Right lobe of liver (tissue), 4 donors: ENCODE measurements at regions not wholly inside any gene's neighbourhood (a gene's known extent, or its start where the extent isn't known, plus 50 kb on each side); places are given as distances from the start of the nearest gene placed in this dataset.

Experiments
- CTCF ChIP-seq, 4 donors: fragments of 200-600 bp in 3 of 4; fragments of 450-650 bp in 1 of 4; IDR thresholded peaks; one replicate each; pipeline versions ENCODE4 v1.5.1 to v1.8.0; 2016 to 2022; ENCODE audit warnings: antibody characterized with exemption in 4 of 4, mild to moderate bottlenecking in 2 of 4
- POLR2A ChIP-seq: fragments of 450-650 bp; IDR thresholded peaks from one replicate; pipeline ENCODE4 v1.6.1; 2017; ENCODE audit warnings: antibody characterized with exemption, mild to moderate bottlenecking
- donor health status: DM: no; HTN: no; CAD: no.
- donor health status: DM: no; HTN: no; CAD: no.
- donor health status: DM: no; HTN: yes; CAD: no.

- TF ChIP-seq CTCF (IDR thresholded peaks at IDR 0.05) = no peak
- TF ChIP-seq POLR2A = no peak
These were observed 87.9 kb upstream of the NKX2-2 start for GRCh38 chr20:21601799-21602198.
